DMS153 treated with DMSO at 0.1 percent for 48 hours (cell line): ENCODE measurements at regions not wholly inside any gene's neighbourhood (a gene's known extent, or its start where the extent isn't known, plus 50 kb on each side); places are given as distances from the start of the nearest gene placed in this dataset.

ENCODE experiments used
- DNase-seq: peaks from one replicate; lab custom pipeline; 2025; ENCODE audit not compliant: unreplicated experiment; lab: John Stamatoyannopoulos, UW

DNA sequence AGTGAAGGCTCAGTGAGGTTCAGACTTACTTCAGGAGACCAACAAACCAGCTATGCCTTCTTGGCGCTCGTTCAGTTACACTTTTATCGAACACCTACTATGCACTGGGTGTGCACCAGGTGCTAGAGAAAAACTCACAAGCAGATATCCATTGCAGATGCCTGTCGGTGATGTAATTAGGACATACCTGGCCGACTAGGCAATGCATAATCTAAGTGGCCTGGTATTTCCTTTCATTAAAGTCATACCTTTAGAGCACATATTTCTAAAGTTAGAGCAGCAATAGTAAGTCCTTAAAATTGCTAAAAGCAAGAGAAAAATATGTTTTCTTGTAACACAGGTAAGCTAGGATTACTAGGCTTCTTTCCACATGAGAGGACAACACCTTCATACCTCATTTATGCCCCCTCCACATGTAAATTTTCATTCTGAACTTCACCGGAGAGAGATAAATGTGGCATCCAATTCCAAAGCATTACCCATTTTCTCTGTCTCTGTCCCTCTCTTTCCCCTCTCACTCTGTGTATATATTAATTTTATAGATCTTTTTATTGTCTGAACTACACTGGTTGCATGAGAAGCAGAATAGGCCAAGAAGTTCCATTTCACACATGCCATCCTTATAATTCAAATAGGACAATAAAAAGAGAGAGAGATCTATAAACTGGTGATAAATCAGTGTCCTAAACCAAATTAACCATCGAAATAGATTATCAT, 242.2 kb downstream of the SPTSSA start:
- no peak for DNase-seq

DNA sequence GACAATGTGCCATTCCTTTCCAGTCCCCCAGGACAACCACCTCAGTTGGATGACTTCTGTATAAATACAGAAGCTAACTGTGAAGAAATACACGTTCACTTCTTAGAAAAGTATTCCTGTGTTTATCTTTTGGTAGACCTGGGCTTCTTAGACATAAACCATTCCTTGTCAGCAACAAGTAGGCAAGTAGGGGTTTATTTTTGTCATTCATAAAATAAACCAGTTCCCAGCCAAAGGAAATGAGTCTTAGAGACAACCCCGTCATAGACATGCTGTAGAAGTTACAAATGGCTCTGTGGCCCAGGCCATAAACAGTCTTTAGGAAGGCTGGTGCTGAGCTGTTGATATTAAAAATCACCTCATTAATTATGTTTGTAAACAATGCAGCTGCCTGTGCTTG, 243.2 kb downstream of the SPTSSA start:
- DNase-seq, result no peak

DNA sequence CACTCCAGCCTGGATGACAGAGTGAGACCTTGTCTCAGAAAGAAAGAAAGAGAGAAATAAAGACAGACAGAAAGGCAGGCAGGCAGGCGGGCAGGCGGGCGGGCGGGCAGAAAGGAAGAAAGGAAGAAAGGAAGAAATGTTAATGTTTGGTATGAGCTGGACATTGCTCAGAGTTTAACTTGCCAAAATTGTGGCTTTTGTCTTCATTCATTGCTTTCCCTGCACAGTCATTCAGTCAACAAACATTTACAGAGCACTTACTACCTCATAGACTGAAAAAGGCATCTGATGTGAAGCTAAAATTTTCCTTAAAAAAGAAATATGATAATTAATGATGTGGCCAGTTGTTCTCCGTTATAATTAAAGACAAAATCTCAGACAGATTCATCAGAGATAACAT, 247.1 kb downstream of the SPTSSA start:
- DNase-seq, result no peak

DNA sequence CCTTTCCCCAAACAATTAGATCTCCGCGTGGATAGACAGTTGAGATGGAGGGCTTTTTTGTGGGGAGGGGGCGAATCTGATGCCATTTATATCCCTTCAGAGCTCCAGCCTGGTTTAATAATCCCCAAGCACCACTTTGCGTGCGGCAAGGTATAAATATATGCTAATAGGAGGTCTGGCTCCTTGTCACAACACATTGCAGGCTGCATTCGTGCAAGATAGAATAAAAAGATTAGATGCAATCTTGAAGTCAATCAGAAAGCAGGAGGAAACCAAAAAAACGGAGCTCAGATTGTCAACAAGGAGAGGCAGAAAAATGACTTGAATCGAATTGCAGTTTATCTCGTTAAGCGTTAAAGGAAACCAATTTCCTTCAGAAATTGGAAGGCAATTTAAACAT, 248.7 kb downstream of the SPTSSA start:
- DNase-seq, result no peak

DNA sequence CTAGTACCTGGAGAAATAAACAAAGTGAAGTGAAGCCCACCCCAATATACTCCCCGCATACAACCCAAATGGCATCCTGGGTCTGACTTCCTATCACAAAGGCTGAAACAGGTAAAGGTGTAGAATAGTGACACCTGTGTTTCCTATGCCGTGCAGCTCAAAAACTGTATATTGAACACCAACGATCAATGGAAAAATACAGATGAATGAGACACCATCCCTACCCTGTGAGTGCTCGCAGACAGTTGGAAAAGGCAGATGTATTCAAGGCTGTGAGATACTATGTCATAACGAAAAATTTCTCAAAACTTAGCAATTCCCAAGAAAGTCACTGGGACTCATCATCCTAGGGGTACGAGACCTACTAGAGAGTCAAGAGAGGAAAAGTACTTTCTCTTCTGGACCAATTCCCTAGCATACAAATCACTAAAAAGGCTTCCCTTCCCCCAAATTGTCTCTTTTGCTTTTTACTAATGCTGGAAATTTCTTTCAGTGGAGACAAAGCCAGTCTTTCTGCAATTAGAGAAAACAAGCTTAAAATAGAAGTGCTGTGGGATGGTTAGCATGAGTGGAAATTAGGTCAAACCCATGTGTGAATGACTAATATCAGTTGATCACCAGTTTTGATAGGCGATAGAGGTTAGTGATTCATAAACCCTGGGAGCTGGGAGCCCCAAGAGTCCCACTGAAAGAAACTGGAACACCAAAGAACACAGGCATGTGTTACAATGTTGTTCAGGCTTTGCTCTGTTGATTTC, 249.7 kb downstream of the SPTSSA start:
- DNase-seq, result no peak

DNA sequence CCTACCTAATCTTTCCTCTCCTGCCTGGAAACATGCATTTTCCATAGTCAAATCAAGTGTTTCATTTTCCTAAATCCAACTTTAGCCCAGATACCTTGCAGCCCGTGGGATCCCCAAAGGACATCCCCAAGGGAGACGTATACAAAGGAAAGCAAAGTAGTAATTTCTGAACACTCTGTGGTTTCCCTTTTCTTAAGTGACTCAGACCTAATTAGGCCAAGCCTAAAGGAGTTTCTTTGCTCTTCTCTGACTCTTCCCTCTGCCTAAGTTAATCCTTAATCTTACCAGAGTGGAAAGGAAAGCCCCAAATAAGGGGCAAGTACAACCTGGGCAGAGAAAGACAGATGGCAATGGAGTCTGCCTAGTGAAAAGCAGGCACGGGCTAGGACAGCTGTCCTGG, 250.3 kb downstream of the SPTSSA start:
- DNase-seq, result no peak

DNA sequence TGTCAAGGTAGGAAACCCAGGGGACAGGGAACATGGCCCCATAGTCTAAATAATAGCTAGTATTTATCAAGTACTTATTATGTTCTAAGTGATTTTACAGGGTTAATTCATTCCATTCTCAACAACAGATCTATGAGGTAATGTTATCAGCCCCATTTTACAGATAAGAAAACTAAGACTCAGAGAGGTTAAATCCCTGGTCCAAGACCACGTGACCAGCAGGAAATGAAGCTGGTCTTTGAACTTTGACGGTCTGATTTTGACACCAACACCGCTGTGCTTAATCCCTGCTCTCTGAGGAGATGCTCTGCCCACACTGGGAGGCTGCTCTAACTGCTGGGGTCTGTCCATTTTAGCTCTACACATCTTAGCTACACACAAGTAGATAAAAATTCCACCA, 253.5 kb downstream of the SPTSSA start:
- no peak for DNase-seq

DNA sequence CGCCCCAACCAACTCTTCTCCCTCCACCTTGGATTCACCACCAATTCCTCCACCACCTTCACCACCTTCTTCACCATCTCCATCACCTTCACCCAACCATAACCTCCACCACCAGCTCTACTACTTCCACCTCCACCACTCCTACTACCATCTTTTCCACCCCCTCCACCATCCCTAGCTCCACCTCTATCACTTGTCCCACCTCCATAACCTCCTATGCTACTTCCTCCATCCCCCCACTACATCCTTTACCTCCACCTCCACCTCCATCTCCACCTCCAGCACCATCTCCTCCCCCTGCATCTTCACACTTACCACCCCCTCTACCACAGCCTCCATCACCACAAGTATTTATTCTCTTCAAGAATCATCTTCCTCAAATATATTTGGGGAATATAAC, 254.9 kb upstream of the EGLN3 start:
- DNase-seq, result no peak

DNA sequence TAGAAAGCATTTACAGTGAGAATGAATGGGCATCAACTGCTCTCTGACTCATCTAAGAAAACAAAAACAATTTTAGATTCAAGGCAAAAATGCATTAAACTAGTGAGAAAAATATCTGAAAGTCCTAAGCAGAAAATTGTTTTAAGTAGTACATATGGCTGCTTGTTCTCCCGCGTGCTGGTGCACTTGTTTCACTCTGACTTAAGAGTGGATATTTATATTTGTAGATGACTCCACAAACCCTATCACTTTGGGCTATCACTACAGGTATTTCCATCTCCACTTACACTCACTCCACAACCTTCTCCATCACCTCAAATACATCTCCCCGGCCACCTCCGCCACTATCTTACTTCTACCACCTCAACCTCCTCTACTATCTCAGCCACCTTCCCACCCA, 253.9 kb upstream of the EGLN3 start:
- DNase-seq, result no peak

DNA sequence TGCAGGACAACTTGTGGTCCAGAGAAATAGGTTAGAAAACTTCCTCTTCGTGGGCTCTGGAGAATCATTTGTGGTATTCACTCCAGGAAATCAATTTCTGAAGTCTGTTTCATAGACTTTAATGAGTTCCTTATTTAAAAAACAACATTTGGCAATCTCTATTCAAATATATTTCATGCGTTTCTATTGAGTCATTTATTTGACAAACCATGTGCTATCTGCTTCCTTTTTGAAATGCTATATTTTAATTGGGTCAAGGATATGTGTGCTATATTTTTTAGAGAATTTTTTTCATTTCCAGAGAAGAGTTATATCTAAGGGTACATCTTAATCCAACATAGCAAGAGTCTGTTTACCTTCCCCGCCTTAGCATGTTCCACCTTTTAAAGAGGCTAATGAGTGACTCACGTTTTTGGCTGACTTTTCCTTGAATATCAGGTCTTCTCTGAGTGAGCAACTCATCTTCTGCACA, 252.4 kb upstream of the EGLN3 start:
- no peak for DNase-seq

DNA sequence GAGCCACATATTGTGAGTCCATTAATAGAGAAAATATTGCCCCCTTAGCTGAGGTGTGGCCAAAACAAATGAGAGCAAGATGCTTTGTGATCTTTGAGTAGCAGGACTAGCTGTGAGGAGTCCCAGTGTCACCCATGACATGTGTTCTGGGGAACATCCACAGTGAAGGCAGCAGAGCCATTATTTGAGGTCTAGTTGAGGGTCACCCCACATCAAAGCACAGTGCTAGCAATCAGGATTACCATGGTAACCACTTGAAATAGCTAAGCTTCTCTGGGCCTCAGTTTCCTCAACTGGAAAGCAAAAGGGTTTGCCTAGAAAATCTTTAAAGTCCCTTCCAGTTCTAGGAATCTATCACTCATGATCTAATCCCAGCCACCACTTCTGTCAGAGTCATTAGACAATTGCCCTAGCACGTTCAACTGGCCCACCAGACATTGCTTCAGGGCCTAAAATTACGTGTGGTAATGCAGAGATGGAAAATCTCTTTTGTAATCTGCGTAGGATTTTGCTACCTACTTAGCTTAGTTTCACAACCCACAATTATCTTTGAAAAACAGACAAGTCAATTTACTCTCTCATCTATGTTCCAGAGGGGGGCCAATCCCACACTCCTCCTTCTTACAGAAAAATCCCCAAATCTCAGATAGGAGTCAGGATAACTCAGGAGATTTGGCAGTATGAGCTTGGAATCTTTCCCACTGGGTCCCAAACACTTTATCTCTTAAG, 251.2 kb upstream of the EGLN3 start:
- no peak for DNase-seq

DNA sequence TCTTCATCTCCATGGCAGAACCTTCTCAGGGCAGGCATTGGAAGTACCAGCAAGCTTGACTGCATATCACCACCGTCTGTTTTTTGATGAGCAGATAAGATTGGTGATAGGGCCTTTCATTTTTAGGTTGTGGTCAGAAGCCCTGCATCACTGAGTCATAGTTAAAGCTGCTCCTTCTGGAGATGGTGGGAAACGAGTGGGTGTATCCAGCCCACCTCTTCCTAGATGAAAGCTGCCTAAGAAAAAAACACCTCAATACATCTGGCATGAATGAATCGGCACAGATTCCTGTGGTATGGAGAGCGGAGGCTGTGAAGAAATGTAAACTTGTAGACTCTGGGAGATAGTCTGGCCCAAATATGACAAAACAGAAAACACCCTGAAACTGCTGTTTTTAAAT, 248.7 kb upstream of the EGLN3 start:
- DNase-seq, result no peak

DNA sequence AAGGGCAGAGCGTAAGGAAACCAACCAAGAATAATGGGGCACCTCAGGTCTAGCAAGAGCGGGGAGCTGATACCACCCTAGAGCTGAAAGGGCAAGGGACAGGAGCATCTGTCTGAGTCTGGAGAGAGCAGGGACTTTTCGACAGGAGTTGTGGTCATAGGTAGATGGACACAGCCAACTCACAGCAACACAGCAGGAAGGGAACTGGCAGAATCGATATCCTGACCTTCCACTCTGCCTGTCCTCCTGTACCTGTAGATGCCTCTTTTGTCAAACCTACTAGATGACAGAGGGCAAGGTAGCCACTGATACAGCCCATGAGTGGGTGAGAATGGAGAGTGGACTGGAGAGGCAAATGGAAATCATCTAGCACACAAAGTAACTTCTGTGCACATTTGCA, 247.2 kb upstream of the EGLN3 start:
- DNase-seq, result no peak

DNA sequence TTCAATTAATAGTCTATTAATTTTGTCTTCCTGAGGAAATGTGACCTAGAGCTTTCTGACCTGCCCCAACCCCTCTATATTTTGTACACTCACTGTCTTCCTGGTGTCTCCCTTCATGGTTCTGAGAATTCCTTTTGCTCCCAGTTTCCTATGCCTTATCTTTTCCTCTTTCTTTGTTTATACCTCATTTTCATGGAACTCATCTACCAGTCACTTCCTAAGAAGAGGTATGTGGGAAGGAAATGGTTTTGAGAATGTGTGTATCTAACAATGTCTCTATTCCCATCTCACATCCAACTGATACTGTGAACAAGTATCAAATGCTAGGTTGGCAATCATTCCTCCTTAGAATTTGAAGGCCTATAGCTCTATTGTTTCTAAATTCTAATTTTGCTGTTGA, 245.1 kb upstream of the EGLN3 start:
- no peak for DNase-seq

DNA sequence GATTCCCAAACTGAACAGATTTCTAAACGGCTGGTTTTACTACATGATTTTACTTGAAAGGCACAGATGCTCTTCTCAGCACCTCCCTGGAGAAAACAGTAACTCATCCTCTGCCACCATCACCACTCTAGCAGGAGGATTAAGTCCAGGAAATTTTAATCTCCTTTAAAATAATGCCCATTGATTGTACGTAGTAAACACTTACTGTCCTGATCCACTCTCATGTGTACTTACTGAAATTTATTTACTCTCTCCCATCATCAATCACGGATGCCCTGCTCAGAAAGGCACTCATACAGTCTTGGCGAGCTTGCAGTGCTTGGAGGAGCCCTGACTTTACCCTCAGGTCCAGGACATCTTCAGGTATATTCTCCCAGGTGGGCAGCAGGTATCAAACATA, 239.8 kb upstream of the EGLN3 start:
- DNase-seq, result no peak

DNA sequence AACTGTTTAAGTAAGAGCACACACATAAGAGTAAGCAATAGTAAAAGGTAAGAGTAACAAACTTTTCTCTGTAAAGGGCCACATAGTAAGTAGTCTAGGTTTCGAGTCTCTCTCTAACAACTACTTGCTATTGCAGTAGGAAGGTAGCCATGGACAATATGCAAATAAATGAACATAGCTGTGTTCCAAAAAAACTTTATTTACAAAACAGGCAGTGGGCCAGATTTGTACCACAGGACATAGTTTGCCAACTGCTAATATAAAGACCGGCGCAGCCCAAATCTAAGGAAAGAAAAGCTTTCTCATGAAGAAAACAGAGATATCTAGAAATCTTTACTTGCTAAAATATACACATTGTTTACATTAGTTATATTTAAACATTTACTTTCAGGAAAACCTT, 239.0 kb upstream of the EGLN3 start:
- DNase-seq, result no peak

DNA sequence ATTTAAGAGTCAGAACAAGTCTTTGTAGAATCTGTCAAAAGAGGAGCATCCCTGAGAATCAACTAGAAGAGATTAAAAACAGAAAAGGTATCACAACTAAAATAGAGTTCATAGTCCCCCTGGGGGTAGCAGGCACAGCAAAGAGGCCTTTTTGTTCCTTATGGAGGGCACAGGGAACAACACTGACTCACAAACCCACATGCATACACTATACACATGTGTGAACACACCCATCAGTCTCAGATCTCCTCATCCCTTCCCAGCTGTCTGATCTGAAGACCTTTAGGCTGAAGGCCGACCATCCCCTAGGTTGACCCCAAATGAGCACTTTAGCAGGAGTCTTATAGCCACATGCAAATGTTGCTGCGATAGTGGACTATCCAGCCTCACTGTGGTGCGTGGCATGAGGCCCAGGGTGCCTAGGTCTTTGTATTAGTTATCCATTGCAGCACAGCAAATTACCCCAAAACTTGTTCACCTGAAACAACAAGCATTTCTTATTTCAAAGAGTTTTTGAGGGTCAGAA, 236.7 kb upstream of the EGLN3 start:
- DNase-seq, result no peak

DNA sequence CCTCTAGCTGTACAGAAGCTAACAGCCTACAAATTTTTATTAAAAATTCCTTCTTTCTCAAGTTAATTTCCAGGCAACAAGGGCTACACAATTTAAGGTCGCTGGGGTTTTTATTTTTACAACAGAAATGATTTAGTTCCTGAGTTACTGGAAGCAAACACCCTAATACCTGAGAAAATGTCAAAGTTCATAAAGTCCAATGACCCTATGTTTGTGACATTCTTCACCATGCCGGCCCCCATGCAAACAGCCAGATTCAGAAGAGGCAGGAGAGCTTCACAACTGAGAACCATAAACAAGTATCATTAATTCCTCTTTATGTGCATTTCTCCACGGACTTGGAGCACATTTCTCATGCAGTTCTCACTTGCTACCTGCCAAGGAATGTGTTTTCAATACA, 236.2 kb upstream of the EGLN3 start:
- DNase-seq, result no peak

DNA sequence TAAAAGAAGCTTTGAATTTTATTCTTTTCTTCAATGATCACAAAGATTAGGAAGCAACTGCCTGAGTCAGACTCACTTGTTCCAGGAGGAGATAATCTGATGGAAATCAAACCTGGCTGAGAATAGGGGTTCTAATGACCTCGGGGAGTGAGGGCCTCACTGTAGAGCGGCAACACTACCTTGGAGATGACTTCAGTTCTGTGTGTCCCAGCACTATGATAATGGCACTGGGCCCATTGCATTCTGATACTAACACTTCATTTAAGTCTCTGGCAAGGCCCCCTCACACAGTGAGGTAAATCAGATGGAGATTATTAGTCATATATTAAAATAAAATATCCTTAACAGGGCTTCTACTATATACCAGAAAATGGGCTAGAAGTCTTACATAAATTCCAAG, 233.3 kb upstream of the EGLN3 start:
- DNase-seq, result no peak

DNA sequence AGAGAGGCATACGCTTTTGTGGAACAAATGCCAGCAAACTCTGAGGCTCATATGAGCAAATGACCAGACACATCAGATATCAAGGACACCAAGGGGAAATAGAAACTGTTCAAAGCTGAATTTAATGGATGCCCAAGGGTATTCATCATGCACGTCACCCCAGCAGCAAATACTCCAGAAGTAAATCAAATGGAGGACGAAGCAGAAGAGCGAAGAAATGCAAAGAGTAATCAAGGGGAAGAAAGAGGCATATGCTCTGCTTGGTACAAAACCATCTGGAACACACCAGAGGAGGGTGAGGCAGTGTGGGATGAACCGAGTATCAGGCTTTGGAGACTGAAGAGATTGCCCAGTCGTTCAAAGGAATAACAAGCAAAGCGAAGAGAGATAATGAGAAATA, 232.6 kb upstream of the EGLN3 start:
- no peak for DNase-seq

DNA sequence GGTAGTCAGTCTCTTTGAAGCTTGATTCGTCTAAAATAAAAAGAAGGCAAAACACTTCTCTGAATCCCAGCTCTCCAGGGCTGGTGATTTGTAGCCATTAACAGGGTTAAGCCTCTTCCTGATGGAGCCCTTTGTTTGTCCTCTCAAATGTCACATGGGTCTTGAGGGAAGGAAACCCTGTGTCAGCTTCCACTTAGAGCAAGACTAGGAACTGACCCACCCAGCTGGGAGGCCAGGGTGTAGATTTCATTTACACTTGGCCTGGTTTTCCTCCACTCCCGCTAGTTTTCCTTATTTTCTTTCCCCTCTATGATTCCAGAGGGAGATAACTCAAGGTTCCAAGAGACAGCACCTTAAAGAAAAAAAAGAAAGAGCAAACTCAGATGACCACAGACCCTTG, 230.5 kb upstream of the EGLN3 start:
- DNase-seq, result peak; percentile 29

DNA sequence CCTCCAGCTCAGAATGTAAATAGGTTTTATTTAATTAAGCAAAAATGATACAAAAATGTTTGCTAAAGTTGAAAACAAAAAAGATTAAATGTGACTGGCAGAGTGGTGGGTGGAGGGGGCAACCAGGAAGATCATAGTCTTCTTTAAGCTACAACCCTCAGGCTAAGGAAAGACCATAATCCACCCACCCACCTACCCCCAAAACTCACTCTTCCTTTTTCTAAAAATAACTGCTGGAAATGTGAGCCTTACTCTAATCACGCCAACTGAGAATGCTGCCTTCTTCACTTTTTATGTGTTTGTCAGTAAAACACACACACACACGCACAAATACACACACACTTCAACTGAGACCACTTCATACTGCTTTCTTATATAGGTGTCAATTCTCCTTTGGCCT, 230.0 kb upstream of the EGLN3 start:
- no peak for DNase-seq
